Dermis blood vessel endothelial cell (primary cell): ENCODE measurements at regions not wholly inside any gene's neighbourhood (a gene's known extent, or its start where the extent isn't known, plus 50 kb on each side); places are given as distances from the start of the nearest gene placed in this dataset.
"Not testable (repeated sequence)": the region's sequence is repeated elsewhere in the genome, so short reads cannot be mapped to it uniquely, and the experiment has no call there.

ENCODE experiments used
- DNase-seq: peaks from one replicate; pipeline ENCODE4 v3.0.0; 2010

DNA sequence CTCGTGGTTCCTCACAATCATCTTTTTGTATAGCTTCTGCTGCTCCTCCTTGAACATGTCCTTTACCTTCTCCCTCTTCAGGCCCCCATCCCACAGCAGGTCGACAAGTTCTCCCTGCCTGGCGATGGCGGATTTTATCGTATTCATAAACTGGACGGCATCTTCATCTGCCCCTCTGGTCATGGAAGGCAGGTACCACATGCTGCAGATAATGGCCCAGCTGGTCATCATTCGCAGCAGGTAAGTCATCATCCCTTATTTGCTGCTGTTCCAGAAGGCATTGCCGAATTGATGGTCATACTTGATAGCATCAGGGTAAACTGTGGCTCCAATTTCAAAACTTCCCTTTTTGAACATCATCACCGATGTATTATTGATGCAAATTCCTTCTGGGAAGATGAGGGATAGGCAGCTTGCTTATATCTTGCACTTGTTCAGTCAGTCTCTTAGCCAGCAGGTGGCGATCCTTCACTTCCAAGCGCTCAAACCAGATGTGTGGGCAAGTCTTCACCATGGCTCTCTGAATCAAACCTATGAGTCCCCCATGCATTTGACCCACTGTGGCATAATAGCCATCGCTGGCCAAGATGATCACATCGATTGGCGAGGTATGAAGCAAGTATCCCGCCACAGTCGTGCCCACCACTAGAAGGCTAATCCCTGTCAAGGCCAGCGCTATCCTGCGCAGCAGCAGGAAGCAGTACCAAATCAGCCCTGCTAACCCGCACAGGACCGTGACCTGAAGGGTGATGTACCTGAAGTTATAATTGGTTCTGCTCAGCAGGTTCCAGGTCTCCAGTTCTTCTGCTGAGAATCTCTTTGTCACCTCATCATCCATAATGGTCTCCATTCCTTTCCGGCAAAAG, 381.5 kb upstream of the STXBP6 start:
- peak; percentile 17 for DNase-seq

DNA sequence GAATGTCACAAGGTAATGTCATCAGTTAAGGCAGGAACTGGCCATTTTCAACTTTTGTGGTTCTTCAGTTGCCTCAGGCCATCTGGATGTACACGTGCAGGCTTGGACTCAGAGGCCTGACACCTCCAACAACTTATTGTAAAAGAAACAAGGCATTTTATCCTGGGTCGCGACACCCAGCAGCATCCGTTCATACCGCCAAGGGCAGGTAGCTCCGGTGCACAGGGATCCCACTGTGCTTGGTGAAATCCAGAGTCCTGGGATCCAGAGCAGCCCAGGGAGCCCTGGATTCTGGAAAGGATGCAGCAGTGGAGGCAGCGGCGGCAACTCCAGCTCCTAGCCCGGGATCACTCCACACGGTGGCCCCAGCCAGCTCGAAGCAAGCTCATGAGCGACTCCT, 380.9 kb upstream of the STXBP6 start:
- no peak for DNase-seq

DNA sequence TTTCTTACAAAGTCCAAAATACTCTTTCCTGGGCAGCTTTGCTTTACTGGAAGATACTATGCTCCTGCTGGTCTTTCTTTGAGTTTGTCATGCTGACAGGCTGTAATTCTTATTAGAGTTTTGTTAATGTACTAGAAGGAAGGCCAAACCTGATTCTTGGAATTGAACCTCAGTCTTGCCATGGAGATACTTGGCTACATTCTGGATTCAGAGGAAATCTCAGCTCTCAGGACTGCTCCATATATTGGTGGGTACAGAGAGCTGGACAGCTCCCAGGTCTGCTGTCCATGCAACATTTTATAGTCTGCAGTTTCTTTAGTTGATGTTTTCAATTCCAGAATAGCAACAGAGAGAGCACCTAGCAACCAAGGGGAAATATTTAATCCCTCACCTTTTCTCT, 363.1 kb upstream of the STXBP6 start:
- DNase-seq: no peak

DNA sequence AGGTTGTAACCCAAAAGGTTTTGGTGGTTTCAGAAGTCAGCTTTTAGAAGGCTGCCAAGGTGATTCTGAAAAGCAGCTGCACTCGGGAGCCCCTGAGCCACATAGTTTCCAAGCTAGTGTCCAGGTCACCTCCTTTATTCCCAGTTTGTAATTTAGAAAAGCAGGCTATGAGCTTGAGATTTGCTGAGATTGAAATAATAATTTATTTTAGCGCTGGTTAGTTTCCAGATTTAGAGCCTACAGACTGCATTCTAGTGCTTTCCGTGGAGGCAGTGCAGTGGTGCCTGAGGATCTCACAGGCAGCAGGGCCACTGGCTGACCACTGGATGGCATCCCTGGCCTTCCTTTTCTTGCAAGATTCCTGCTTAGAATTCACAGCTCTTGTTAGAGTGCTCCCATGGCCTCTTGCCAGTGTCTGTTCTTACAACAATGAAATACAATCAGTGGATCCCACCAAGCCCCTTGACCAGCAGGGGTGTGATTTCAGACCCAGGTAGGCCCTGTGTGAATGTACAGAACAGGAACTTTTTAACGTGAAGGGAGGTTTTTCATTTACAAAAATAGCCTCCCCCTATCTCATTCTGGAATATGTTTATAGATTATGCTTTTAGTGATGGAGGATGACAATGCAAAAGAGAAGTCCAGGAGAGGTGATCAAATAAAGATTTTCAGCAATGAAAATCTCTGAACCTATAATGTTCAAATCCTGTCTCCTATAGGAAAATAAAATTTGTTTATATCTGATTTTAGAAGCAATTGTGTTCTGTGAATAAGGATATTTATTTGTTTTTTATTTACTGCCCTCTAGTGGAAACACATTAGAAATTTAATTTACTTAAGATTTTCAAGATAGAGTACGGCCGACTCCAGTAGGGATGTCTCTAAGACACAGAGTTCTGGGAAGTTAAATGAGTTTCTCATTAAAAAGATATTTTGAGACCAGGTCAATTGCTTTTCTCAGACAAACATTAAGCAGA, 362.1 kb upstream of the STXBP6 start:
- DNase-seq: no peak

DNA sequence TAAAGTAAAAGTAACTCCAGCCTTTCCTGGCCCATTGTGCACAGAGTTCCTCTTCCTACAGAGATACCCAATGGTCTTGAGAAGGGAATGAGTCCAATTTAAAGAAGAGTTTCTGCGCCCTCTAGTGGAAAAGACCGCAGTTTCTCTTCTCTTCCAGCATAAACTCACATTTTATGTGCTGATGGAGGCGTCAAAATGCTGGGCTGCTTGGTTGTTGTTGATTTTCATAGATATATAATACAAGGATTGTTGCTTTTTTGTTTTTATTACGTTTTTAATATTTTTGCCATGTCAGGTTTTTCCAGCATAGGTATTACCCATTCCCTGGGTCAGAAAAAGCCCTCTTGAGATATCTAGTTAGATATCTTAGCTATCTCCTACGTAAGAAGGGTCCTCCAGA, 356.9 kb upstream of the STXBP6 start:
- peak; percentile 52 for DNase-seq

DNA sequence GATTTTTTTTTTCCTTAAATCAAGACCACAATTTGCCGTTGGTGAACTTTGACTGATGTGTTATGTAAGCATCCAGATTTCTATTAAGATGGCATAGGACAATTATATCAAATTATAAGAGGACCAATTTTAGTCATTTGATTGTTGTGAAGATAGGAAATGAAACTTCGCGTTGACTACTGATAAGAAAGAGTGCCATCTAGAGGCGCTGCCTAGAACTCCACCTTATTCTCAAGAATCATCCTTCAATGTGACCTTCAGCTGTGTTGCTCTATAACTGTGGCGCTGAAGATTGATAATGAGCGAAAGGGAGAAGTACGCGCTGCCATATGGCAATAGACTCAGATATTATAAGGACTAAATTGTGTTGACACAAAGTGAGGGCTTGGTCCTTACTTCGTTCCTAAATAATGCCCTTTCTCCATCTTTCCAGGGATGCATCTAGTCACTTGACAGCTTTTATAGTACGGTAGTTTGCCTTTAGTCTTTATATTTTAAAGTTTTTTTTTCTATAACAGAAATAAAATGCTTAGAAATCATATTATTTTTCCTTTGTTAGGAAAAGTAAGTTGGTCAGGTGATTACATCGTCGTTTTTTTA, 350.8 kb upstream of the STXBP6 start:
- peak; percentile 61 for DNase-seq

DNA sequence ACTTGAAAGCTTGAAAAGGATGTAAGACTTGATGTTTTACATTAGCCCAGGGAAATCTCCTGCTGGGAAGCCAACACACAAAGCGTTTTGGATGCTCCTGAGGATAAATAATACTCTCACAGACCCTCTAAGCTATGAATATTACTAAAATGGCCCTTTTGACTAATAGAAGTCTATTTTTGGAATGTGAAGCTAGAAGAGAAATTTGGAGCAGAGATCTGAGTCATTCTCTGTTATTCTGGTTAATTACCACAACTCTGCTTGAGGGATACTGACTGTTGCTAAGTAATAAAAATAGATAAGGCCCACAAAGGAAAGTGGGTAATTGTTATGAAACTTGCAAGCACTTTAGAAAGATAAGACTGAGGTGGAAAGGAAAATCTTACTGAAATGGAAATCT, 346.2 kb upstream of the STXBP6 start:
- DNase-seq: peak; percentile 35

DNA sequence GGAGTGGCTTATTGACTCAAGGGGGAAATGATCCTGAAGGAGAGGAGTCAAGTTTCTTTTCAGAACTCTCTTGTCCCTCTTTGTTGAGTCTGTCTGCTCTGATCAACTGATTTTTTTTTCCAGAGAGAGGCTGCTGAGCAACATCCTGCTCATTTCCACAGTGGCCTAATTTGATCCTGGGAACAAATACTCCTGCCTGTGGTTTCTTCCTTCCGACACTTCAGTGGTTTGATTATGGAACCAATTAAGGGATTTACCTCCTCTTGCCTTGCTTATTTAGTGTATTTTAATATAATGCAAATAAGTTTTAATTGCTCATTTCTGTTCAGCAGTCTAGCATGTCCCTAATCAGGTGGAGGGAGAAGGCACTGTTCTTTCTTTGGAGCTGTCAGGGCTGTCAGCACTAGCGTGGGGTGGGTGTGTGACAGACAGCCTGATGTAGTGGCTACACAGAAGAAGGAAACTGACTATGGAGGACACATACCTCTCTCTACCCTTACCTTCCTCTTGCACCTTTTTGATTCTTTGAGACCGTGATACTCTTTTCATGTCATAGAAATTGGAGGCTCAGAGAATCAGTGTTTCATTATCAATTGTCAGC, 344.9 kb upstream of the STXBP6 start:
- DNase-seq: peak; percentile 43

DNA sequence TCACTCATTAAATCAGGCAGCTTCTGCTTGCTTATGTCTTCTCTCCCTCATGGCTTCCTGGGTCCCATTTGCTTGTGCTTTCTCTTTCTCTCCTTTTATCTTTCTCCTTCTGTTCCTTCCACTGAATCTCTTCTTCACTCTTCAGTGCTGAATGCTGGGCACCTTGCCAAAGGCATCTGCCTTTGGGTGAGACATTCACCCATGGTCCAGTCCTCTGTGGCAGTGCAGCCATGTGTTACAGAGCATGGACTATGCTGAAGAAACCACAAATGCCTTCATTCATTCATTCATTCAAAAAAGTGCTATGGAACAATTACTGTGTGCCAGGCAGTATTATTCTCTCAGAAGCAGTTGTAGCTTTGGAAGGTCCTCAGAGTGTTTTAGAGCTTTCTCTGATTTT, 344.4 kb upstream of the STXBP6 start:
- DNase-seq: peak; percentile 6

DNA sequence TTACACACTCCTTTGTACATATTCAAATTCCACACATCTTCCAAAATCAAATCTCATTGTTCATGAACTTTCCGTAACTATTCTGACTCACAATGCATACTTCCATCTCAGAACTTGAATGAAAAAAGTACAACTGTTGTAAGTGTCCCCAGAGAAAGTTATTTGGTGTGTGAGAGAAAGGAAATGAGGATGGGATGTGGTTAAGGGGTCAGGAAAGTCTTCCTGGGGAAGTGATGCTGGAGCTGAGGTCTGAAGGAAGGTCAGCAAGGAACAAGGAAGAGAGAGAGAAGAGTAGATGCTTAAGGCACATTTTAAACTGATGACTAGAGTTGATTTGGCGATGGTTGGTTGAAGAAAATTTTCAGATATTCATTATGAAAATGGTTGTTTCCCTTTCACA, 340.0 kb upstream of the STXBP6 start:
- DNase-seq: peak; percentile 68

DNA sequence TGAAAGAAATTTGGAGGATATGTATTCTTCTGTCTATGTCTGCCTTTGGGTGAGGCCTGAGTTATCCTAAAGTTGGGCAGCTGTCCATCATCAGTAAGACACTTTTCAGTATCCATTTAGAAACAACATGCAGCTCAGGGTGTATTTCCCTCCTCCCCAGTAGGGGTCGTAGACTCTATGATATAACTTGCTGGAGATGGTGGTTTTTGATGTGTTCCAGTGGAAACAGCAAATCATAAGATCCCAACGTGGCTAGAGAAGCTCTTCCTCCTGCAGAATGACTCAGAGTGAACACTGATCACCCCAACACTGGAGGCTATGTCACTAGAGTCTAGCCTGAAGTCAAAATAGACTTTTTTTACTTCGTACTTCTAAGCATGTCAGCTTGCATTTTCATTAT, 331.6 kb upstream of the STXBP6 start:
- peak; percentile 49 for DNase-seq

DNA sequence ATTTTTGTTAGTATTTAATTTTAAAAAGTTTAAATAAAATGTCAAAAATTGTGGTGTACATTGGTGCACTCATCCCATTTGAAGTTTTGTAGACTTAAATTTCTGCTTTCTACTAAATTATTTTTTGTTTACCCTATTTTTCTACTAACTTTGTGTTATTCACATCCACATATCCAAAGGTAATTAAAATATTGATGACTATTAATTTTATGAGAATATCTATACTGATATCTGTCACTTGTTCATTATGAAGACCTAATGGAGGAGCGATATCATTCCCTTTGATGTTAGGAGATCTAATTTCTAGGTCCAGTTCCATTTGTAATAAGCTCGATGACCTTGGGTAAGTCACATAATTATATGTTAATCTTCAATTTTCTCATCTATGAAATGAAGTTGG, 325.7 kb upstream of the STXBP6 start:
- DNase-seq: no peak

DNA sequence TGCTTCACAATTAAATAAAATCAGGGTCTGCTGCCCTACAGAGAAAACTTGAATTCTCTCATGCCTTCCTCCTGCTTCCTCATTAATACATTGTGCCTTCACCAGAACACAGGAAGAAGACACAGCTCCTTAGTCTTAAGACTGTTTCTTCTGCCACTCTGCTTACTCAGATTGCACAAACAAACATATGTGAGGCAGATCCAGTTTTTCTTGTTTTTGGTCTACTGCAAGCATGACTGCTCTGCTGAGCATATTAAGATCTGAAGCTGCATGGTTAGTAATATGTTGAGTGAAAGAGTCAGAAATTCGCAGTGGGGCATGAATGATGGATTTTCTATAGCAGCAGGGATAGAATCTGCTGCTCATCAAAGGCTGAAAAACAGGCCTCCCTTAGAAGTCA, 321.1 kb upstream of the STXBP6 start:
- DNase-seq: no peak

DNA sequence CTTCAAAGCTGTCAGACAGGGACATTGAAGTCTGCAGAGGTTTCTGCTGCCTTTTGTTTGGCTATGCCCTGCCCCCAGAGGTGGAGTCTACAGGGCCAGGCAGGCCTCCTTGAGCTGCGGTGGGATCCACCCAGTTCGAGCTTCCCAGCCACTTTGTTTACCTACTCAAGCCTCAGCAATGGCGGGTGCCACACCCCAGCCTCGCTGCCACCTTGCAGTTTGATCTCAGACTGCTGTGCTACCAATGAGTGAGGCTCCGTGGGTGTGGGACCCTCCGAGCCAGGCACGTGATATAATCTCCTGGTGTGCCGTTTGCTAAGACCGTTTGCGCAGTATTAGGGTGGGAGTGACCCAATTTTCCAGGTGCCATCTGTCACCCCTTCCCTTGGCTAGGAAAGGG, 320.1 kb upstream of the STXBP6 start:
- DNase-seq: not testable (repeated sequence)

DNA sequence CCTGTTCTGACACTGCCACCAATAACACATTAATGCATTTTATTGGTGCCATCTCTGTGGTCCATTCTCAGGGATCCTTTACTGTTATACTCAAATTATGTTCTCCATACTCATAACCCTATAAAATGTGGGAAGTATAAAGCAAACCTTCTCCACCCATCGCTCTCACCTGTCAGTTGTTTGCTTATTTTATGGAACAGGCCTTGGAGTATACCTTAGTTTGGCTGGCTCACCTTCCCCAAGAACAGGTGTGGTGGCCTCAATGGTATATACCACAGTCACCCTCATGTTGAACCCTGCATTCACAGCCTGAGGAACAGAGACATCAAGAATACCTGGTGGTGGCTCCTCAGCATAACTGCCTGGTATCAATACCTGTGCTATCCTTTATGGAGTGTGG, 308.4 kb upstream of the STXBP6 start:
- no peak for DNase-seq

DNA sequence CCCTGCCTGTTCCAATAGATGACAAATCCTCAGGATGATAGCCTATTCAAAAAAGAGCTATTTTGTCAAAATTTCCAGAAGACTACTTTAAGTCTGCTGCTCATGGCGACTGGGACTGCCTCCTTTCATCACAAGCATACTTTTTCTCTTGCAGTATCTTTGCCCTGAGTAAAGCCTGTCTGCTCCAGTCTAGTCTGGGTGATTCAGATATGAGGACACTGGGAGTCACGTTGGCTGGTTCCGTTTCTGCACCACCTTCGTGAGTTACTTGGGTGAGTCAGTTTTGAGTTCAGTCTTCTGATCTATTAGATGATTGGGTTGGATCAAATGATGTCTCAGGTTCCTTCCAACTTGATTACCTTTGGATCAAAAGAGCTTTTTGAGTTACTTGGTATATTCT, 301.3 kb upstream of the STXBP6 start:
- DNase-seq: no peak

DNA sequence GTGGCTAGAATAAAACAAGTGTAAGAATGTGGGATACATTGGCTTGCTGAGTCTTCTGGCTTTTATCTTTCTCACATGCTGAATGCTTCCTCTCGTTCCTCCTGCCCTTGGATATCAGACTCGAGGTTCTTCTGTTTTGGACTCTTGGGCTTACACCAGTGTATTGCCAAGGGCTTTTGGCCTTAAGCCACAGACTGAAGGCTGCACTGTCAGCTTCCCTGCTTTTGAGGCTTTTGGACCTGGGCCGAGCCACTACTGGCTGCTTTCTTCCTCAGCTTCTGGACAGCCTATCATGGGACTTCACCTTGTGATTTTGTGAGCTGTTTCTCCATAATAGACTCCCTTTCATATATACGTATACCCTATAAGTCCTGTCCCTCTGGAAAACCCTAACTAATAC, 300.9 kb upstream of the STXBP6 start:
- no peak for DNase-seq

DNA sequence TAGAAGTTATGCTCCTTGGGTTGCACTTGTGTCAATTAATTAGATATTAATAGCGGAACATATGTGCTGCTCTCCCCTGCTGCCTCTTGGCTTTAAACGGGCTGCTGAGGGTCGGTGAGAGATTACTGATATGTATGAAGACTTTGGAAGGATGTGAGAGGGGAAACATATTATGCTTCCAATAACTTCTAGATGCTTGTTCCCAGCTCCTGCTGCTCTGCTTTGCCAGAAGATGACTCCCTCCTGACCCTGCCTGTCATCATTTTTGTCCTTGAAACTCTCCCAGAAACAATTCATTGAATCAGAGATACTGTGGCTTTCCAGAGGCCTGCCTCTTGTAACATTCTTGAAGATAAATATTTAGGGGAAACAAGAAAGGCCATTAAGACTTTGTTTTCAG, 300.1 kb upstream of the STXBP6 start:
- no peak for DNase-seq

DNA sequence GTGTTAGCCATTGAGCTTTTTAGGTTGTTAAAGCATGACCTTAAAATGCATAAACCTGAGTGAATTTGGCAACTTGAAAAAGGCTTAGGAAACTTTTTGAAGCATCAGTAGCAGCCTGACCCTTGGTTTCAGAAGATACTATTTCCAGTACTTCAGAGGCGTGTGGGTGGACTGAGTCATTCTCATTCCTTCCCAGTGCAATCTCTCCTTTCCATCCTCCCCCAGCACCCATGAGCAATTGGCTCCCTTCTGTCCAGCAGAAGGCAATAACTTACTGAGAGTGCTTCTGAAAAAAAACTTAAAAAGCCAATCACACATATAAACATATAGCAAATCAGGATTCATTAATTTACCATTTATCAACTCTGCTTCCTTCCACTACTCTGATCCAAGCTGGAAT, 299.3 kb upstream of the STXBP6 start:
- DNase-seq: no peak

DNA sequence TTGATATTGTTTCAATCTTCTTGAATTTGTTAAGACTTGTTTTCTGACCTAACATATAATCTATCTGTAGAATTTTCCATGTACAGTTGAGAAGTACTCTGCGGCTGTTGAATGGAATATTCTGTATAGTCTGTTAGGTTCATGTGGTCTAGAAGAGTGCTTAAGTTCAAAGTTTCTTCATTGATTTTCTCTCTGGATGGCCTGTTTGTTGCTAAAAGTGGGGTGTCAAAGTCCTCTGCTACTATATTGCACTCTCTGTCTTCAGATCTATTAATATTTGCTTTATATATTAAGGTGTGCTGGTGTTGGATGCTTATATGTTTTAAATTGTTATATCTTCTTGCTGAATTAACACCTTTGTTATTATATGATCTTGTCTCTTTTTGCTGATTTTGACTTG, 290.9 kb upstream of the STXBP6 start:
- no peak for DNase-seq

DNA sequence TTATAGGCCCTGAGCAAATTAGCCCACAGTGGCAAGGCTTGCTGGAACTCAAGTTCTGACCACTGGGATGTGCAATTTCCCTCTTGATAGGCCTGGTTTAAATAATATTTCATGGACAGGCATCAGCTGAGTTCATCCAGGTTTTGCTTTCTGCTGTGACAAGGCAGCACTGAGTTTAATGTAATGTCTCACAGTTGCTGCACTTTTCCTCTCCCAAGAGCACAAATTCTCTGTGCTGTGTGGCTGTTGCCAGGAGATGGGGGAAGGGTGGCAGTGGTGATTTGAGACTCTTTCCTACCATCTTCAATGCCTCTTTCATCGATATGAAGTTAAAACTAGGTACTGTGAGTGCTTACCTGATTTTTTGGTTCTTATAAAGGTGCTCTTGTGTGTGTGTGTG, 272.8 kb upstream of the STXBP6 start:
- no peak for DNase-seq

DNA sequence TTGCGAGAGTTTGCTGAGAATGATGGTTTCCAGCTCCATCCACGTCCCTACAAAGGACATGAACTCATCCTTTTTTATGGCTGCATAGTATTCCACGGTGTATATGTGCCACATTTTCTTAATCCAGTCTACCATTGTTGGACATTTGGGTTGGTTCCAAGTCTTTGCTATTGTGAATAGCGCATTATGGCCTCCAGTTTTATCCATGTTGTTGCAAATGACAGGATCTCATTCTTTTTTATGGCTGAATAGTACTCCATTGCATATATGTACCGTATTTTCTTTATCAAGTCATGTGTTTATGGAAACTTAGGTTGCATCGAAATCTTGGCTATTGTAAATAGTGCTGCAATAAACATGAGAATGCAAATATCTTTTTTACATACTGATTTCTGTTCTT, 266.1 kb upstream of the STXBP6 start:
- DNase-seq: not testable (repeated sequence)

DNA sequence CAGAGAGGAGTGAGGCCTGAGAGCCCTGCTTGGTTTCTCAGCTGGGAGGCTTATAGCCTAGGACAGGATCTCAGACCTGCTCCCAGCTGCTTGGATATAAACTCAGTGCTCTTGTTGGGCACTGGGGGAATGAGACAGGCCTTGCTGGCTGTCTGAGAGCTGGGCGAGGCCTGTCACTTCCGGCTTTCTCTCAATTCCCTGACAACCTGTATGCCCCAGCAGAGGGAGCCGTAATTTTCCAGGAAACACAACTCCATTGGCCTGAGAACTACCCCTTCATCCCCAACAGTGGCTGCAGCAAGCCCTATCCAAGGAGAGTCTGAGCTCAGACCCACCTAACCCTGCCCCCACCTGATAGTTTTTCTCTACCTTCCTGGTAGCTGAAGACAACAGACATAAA, 258.3 kb upstream of the STXBP6 start:
- no peak for DNase-seq
